Fibroblast of mammary gland (primary cell): ENCODE measurements at regions not wholly inside any gene's neighbourhood (a gene's known extent, or its start where the extent isn't known, plus 50 kb on each side); places are given as distances from the start of the nearest gene placed in this dataset.

Experiments used
- DNase-seq: peaks from one replicate; pipeline ENCODE4 v3.0.0-alpha.2; 2010; ENCODE audit warnings: low read depth
- H3K4me3 ChIP-seq: 2 replicates; pipeline ENCODE4 v1.5.1; 2011; ENCODE audit warnings: low read depth, mild to moderate bottlenecking, low read length, moderate library complexity; ENCODE audit not compliant: control insufficient read depth
- CTCF ChIP-seq: conservative IDR thresholded peaks from 2 replicates; pipeline ENCODE4 v1.5.1; 2011; ENCODE audit warnings: low read depth, low read length, inconsistent platforms; ENCODE audit not compliant: control insufficient read depth, insufficient read depth

- TF ChIP-seq CTCF: no peak
- no peak for DNase-seq
- H3K4me3 ChIP-seq: no peak overlapping the region
Measured at GRCh38 chr10:11387551-11388222, 223.8 kb downstream of the USP6NL start.

GRCh38 chr10:11387044-11387443 is 224.4 kb downstream of the USP6NL start:
- no peak for TF ChIP-seq CTCF
- H3K4me3 ChIP-seq: no peak overlapping the region
- peak; percentile 15 for DNase-seq
